ENCODE measurements at regions not wholly inside any gene's neighbourhood (a gene's known extent, or its start where the extent isn't known, plus 50 kb on each side); places are given as distances from the start of the nearest gene placed in this dataset.

GRCh38 chr3:192082730-192083660 is 622.0 kb downstream of the PYDC2 start:
- no peak overlapping the region for H3K9ac ChIP-seq (ENCODE audit: low read depth, low read length)
- H3K4me1 ChIP-seq (ENCODE audit: insufficient read depth, low read length): peaks cover 14% of the 10 kb centered on the region; the same call in 1 of the 2 replicates
- no peaks in the 10 kb centered on the region for H3K9me3 ChIP-seq (ENCODE audit: control insufficient read depth, insufficient read depth, low read length)
- H3K36me3 ChIP-seq (ENCODE audit: insufficient read depth, low read length): no peaks in the 10 kb centered on the region

All from ES-I3 (cell line).